ENCODE measurements at regions not wholly inside any gene's neighbourhood (a gene's known extent, or its start where the extent isn't known, plus 50 kb on each side); places are given as distances from the start of the nearest gene placed in this dataset.
"Not testable (repeated sequence)": the region's sequence is repeated elsewhere in the genome, so short reads cannot be mapped to it uniquely, and the experiment has no call there.

DNA sequence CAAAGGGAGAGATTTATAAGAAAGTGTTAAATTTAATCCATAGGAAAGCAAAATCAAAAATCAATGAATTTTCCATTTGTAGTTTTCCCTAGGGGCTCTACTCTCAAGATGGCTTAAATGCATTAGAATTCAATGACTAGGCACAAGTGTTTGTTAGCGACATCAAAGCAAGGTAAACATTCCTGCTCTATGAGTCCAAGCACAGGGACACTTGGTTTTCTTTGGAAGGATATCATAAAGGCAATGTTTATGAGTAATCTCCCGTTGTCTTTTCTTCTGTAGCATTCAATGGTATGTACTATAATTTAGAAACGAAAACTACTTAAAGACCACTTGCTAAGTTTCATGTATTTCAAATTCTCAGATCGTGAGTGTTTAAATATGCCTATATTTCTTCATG is 54.8 kb upstream of the ZNF717 start:
- 16% methylated on average over 4 of the region's 4 CpGs for WGBS (ENCODE audit: insufficient coverage, insufficient replicate concordance, low lambda C conversion rate, missing lambda C conversion rate)
- H3K9ac ChIP-seq (ENCODE audit: control insufficient read depth, insufficient read depth, low read length); intact Hi-C loops (cut with micrococcal nuclease; ENCODE audit: unreplicated experiment); H3K36me3 ChIP-seq (ENCODE audit: control insufficient read depth in 2 of 2, insufficient read depth in 2 of 2, low read length in 1 of 2); H2AFZ ChIP-seq (ENCODE audit: control insufficient read depth, low read depth, low read length); BruUV-seq (replicated peaks); FAIRE-seq; ATAC-seq; CTCF ChIA-PET; H3K9me3 ChIP-seq (replicated peaks; ENCODE audit: control insufficient read depth, insufficient read depth, low read length); POLR2A ChIA-PET; in situ Hi-C loops (cut with MboI); SMC1A ChIA-PET (ENCODE audit: uncharacterized antibody, unreplicated experiment); H3K27me3 ChIP-seq (replicated peaks in 1 of 2; ENCODE audit: control insufficient read depth in 2 of 2, insufficient read depth in 2 of 2, low read length in 1 of 2); H3K4me3 ChIP-seq; H3K79me2 ChIP-seq (ENCODE audit: control insufficient read depth, insufficient read depth, low read length); DNase-seq (ENCODE audit: low read depth, low spot score); H4K20me1 ChIP-seq (ENCODE audit: control insufficient read depth, insufficient read depth); H3K4me2 ChIP-seq (ENCODE audit: control insufficient read depth, insufficient read depth); H3K27ac ChIP-seq (ENCODE audit: control insufficient read depth, insufficient read depth); H3K4me1 ChIP-seq (ENCODE audit: control insufficient read depth, insufficient read depth, low read length); RAD21 ChIA-PET (ENCODE audit: unreplicated experiment): not testable (repeated sequence)

DNA sequence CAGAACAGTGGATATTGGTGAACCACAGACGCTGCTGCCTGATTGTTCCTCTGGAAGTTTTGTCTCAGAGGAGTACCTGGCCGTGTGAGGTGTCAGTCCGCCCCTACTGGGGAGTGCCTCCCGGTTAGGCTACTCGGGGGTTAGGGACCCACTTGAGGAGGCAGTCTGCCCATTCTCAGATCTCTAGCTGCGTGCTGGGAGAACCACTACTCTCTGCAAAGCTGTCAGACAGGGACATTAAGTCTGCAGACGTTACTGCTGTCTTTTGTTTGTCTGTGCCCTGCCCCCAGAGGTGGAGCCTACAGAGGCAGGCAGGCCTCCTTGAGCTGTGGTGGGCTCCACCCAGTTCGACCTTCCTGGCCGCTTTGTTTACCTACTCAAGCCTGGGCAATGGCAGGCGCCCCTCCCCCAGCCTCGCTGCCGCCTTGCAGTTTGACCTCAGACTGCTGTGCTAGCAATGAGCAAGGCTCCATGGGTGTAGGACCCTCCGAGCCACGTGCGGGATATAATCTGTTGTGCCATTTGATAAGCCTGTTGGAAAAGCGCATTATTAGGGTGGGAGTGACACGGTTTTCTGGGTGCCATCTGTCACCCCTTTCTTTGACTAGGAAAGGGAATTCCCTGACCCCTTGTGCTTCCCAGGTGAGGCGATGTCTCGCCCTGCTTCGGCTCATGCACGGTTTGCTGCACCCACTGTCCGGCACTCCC is 65.1 kb upstream of the ZNF717 start:
- SMC1A ChIA-PET (ENCODE audit: uncharacterized antibody, unreplicated experiment); H3K27me3 ChIP-seq (replicated peaks in 1 of 2; ENCODE audit: control insufficient read depth in 2 of 2, insufficient read depth in 2 of 2, low read length in 1 of 2); ATAC-seq; H4K20me1 ChIP-seq (ENCODE audit: control insufficient read depth, insufficient read depth); FAIRE-seq; H3K4me3 ChIP-seq; H3K36me3 ChIP-seq (ENCODE audit: control insufficient read depth in 2 of 2, insufficient read depth in 2 of 2, low read length in 1 of 2); in situ Hi-C loops (cut with MboI); H3K9ac ChIP-seq (ENCODE audit: control insufficient read depth, insufficient read depth, low read length); intact Hi-C loops (cut with micrococcal nuclease; ENCODE audit: unreplicated experiment); H2AFZ ChIP-seq (ENCODE audit: control insufficient read depth, low read depth, low read length); DNase-seq (ENCODE audit: low read depth, low spot score); H3K27ac ChIP-seq (ENCODE audit: control insufficient read depth, insufficient read depth); BruUV-seq (replicated peaks); RAD21 ChIA-PET (ENCODE audit: unreplicated experiment); POLR2A ChIA-PET; H3K9me3 ChIP-seq (replicated peaks; ENCODE audit: control insufficient read depth, insufficient read depth, low read length); H3K79me2 ChIP-seq (ENCODE audit: control insufficient read depth, insufficient read depth, low read length); CTCF ChIA-PET; H3K4me2 ChIP-seq (ENCODE audit: control insufficient read depth, insufficient read depth); H3K4me1 ChIP-seq (ENCODE audit: control insufficient read depth, insufficient read depth, low read length): not testable (repeated sequence)
- 30% methylated on average over 20 of the region's 22 CpGs for WGBS (ENCODE audit: insufficient coverage, insufficient replicate concordance, low lambda C conversion rate, missing lambda C conversion rate)
